ENCODE measurements at regions not wholly inside any gene's neighbourhood (a gene's known extent, or its start where the extent isn't known, plus 50 kb on each side); places are given as distances from the start of the nearest gene placed in this dataset.

DNA sequence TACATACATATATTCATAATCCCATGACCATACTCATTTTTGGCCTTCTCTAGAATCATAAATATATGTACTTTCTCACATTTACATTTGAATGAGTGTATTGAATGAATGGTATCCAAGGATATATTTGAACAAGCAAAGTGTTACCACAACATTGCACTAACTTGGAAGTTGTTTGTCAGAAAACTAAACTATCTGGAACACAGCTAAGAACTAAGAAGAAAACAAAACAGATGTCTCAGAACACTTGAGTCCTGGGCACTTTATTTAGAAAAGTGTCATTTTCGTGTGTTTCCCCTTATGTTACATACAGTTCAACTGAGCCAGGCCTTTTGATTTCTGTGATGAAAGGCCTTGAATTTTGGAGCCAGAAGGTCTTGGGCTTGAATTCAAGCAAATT, 466.7 kb upstream of the FAT1 start:
- TF ChIP-seq, protein P1, sequence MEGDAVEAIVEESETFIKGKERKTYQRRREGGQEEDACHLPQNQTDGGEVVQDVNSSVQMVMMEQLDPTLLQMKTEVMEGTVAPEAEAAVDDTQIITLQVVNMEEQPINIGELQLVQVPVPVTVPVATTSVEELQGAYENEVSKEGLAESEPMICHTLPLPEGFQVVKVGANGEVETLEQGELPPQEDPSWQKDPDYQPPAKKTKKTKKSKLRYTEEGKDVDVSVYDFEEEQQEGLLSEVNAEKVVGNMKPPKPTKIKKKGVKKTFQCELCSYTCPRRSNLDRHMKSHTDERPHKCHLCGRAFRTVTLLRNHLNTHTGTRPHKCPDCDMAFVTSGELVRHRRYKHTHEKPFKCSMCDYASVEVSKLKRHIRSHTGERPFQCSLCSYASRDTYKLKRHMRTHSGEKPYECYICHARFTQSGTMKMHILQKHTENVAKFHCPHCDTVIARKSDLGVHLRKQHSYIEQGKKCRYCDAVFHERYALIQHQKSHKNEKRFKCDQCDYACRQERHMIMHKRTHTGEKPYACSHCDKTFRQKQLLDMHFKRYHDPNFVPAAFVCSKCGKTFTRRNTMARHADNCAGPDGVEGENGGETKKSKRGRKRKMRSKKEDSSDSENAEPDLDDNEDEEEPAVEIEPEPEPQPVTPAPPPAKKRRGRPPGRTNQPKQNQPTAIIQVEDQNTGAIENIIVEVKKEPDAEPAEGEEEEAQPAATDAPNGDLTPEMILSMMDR (conservative IDR thresholded peaks at IDR 0.05 in 1 of 2, IDR thresholded peaks at IDR 0.05 in 1 of 2; ENCODE audit: extremely low read depth in 1 of 2, insufficient read depth in 1 of 2, low read depth in 1 of 2, low read length in 2 of 2): no peak
- no peak for TF ChIP-seq EZH2 (IDR thresholded peaks at IDR 0.05; ENCODE audit: borderline replicate concordance, low read length)

Data from mammary epithelial cell (primary cell).